ENCODE measurements at regions not wholly inside any gene's neighbourhood (a gene's known extent, or its start where the extent isn't known, plus 50 kb on each side); places are given as distances from the start of the nearest gene placed in this dataset.

DNA sequence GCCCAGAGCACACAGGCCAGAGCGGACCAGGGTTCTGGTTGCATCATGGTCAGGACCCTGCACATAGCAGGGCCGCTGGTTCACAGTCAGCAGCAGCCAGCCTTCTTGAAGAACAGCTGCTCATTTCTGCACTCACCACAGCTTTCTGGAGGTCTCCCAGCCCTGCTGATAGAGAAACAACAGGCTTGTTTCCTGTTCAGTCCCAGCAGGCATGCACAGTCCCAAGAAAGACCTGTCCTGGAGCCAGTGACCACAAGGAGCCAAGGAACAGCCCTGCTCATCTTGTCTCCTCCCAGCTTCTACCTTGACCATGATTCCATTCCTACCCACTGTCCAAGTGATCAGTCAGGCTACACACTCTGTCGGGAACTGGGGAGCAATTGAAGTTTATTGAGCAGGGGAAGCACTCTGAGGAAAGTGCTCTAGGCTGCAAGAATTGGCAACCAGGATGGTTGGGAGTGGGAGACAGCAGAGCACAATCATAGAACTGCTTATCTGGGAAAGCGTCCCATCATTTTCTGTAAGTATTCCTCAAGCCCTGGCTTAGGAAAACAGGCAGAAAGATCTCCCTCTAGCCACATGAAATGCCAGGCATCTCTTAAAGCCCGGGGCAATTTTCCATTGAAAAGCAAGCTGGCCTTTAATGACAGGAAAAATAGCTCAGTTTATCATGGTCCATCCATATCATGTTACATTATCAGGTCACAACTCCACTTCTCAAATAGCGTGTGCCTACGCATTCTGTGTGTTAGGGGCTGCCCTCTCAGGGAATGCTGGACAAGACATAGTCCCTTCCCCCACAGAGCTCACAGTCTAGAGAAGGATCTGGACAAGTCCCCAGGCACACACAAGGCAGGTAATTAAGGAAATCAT lies 155.4 kb upstream of the FOXF1 start:
- TF ChIP-seq, protein P1, sequence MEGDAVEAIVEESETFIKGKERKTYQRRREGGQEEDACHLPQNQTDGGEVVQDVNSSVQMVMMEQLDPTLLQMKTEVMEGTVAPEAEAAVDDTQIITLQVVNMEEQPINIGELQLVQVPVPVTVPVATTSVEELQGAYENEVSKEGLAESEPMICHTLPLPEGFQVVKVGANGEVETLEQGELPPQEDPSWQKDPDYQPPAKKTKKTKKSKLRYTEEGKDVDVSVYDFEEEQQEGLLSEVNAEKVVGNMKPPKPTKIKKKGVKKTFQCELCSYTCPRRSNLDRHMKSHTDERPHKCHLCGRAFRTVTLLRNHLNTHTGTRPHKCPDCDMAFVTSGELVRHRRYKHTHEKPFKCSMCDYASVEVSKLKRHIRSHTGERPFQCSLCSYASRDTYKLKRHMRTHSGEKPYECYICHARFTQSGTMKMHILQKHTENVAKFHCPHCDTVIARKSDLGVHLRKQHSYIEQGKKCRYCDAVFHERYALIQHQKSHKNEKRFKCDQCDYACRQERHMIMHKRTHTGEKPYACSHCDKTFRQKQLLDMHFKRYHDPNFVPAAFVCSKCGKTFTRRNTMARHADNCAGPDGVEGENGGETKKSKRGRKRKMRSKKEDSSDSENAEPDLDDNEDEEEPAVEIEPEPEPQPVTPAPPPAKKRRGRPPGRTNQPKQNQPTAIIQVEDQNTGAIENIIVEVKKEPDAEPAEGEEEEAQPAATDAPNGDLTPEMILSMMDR (IDR thresholded peaks at IDR 0.05; ENCODE audit: control extremely low read depth, extremely low read depth, low read depth, missing control alignments), result no peak
- CTCF ChIA-PET, result interaction anchor here (1.8 kb wide), 1 partner anchor 15 kb away, joined by 8 read pairs; no protein-coding TSS in a partner anchor
- no peak for DNase-seq (ENCODE audit: extremely low spot score)
- POLR2A ChIA-PET, result no interaction called here

DNA sequence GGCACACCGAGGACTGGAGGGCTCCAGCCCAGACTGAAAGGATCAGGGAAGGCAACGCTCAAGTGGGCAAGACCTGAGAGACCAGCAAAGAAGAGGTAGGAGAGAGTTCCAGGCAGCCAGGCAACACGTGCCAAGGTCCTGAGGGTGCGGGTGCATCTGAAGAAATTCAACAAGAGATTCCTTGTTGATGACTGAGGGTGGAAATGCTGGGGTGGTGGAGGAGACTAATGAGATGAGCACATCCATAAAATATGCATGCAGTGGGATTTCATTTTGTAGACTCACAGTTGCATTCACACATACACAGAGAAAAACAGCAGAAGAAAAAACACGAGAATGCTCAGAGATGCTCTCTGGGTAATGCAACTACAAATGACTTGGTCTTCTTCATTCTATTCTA lies 154.8 kb upstream of the FOXF1 start:
- TF ChIP-seq, protein P1 (IDR thresholded peaks at IDR 0.05; ENCODE audit: control extremely low read depth, extremely low read depth, low read depth, missing control alignments), result no peak
- CTCF ChIA-PET, result interaction anchor here (1.8 kb wide), 1 partner anchor 15 kb away, joined by 8 read pairs; no protein-coding TSS in a partner anchor
- POLR2A ChIA-PET, result no interaction called here
- DNase-seq (ENCODE audit: extremely low spot score), result no peak

DNA sequence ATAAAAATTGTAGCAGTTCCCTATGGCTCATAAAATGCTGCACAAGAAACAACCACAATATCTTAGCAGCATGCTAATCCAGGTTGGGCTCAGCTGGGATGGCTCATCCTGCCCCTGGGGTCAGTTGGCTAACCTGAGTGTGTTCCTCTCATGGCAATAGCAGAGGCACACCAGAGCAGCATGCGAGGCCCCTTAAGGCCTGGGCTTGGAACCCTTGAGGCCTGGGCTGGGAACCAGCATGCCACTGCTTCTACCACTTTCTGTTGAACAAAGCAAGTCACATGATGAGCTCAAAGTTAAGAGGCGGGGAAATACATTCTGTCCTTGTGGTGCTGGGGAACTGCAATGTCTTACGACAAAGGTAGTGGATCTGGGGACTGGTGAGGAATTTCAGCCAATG lies 154.4 kb upstream of the FOXF1 start:
- ChIA-PET POLR2A (no interaction called here), CTCF (interaction anchor here (1.8 kb wide), 1 partner anchor 16 kb away, joined by 8 read pairs; no protein-coding TSS in a partner anchor)
- no peak for DNase-seq (ENCODE audit: extremely low spot score)
- TF ChIP-seq, protein P1 (IDR thresholded peaks at IDR 0.05; ENCODE audit: control extremely low read depth, extremely low read depth, low read depth, missing control alignments), result no peak

DNA sequence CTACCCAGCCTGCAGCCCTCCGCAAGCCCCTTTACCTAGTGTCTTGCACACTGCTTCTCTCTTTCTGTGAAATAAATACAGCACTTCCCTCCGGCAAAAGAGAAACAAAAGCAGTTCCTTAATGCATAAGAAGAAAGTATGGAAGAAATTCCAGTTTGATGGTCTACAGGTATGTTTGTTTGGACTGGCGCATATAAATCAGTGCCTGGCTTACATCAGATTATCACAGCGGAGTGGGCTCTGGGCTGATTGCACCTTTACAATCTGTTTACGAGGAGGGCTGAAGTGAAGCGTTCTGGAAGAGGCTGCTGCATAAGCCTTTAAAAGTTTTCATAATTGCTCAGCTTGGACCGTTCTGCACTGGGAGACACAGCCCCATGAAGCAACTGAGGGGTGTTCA lies 153.5 kb upstream of the FOXF1 start:
- TF ChIP-seq, protein P1 (IDR thresholded peaks at IDR 0.05; ENCODE audit: control extremely low read depth, extremely low read depth, low read depth, missing control alignments), result no peak
- no peak for DNase-seq (ENCODE audit: extremely low spot score)
- POLR2A ChIA-PET, result no interaction called here
- CTCF ChIA-PET, result no interaction called here

DNA sequence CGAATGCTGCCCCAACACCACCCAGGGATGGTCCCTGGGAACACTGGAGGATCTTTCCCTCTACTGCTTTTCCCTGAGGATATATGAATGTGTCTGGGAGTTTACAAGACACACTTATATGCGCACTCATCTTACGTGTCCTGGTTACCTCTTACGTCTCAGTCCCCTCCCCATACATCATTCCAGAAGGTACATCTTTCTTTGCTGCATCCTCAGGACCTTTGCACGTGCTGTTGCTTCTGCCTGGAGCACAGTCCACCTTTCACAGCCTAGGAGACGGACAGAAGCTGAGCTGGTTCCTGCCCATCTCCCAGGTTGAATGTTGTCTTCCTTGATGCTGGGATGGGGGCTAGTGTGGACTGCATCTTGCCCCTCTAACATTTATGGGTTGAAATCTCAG lies 153.0 kb upstream of the FOXF1 start:
- ChIA-PET CTCF (no interaction called here), POLR2A (no interaction called here)

DNA sequence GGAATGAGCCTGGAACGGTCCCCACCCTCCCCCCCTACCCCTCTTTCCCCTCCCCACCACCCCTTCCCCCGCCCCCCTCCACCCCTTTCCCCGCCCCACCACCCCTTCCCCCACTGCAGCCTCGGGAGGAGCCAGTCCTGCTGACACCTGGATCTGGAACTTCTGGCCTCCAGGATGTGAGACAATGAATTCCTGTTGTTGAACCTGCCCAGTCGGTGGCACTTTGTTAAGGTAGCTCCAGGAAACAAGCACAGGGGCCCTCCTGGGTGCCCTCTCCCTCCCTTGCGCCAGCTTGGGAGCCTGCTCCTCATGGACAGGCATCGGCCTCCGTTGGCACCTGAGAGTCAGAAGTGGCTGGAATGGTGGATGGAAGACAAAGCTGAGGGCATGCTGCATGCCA lies 152.4 kb upstream of the FOXF1 start:
- CTCF ChIA-PET, result no interaction called here
- no peak for DNase-seq (ENCODE audit: extremely low spot score)
- POLR2A ChIA-PET, result no interaction called here
- TF ChIP-seq, protein P1 (IDR thresholded peaks at IDR 0.05; ENCODE audit: control extremely low read depth, extremely low read depth, low read depth, missing control alignments), result no peak

More for the DNA sequence above, 153.0 kb upstream of the FOXF1 start:
- no peak for DNase-seq (ENCODE audit: extremely low spot score)
- TF ChIP-seq, protein P1 (IDR thresholded peaks at IDR 0.05; ENCODE audit: control extremely low read depth, extremely low read depth, low read depth, missing control alignments), result no peak
